ENCODE measurements at regions not wholly inside any gene's neighbourhood (a gene's known extent, or its start where the extent isn't known, plus 50 kb on each side); places are given as distances from the start of the nearest gene placed in this dataset.

- TF ChIP-seq ZNF407 (IDR thresholded peaks at IDR 0.05; ENCODE audit: low read depth) (no peak), XRCC3 (IDR thresholded peaks at IDR 0.05) (no peak), TRIM25 (IDR thresholded peaks at IDR 0.05; ENCODE audit: borderline replicate concordance) (no peak), KAT7 (CRISPR knock-in tag; IDR thresholded peaks at IDR 0.05; ENCODE audit: borderline replicate concordance) (no peak), IRF2 (CRISPR knock-in tag; IDR thresholded peaks at IDR 0.05) (no peak), LEF1 (IDR thresholded peaks at IDR 0.05) (no peak), SMC3 (conservative IDR thresholded peaks at IDR 0.05; ENCODE audit: insufficient read depth, low read depth, low read length) (no peak), TFAP4 (CRISPR knock-in tag; IDR thresholded peaks at IDR 0.05; ENCODE audit: borderline replicate concordance) (no peak), NR2C1 (IDR thresholded peaks at IDR 0.05) (no peak), NR2C1 (tag; IDR thresholded peaks at IDR 0.05) (no peak), MTA3 (IDR thresholded peaks at IDR 0.05; ENCODE audit: borderline replicate concordance) (no peak), ID3 (CRISPR knock-in tag; IDR thresholded peaks at IDR 0.05) (no peak), ID3 (tag; IDR thresholded peaks at IDR 0.05) (no peak), HES1 (IDR thresholded peaks at IDR 0.05; ENCODE audit: low read depth) (no peak), GATAD2B (IDR thresholded peaks at IDR 0.05; ENCODE audit: borderline replicate concordance) (no peak)
Measured at GRCh38 chr13:107324416-107325204, 756.7 kb upstream of the ARGLU1 start (continued).

Measured in K562 (cell line).